ENCODE measurements at regions not wholly inside any gene's neighbourhood (a gene's known extent, or its start where the extent isn't known, plus 50 kb on each side); places are given as distances from the start of the nearest gene placed in this dataset.

GRCh38 chr2:239696559-239697207, 295.9 kb upstream of the HDAC4 start:
- Histone ChIP-seq H3K27ac (no peak overlapping the region), H3K36me3 (no peaks in the 10 kb centered on the region), H3K4me1 (no peaks in the 10 kb centered on the region), H3K9me3 (no peaks in the 10 kb centered on the region), H3K4me3 (no peak overlapping the region), H3K27me3 (peaks cover under 1% of the 10 kb centered on the region)
- DNase-seq (ENCODE audit: low spot score in 2 of 2): peak in 1 of 2 donors; percentile 71
- 85% methylated on average over 13 of the region's 13 CpGs for WGBS
- TF ChIP-seq POLR2AphosphoS5 (IDR thresholded peaks at IDR 0.05) (no peak), EP300 (IDR thresholded peaks at IDR 0.05) (no peak)

- WGBS: 94% methylated on average over 14 of the region's 14 CpGs
- DNase-seq (ENCODE audit: low spot score in 2 of 2): peak in 1 of 2 donors; percentile 54
- TF ChIP-seq CTCF (IDR thresholded peaks at IDR 0.05) (no peak), POLR2AphosphoS5 (IDR thresholded peaks at IDR 0.05) (no peak), EP300 (IDR thresholded peaks at IDR 0.05) (no peak), POLR2A (IDR thresholded peaks at IDR 0.05) (no peak)
- Histone ChIP-seq H3K4me3 (no peak overlapping the region), H3K27me3 (peaks cover 3% of the 10 kb centered on the region), H3K4me1 (peaks cover 9% of the 10 kb centered on the region), H3K27ac (no peak overlapping the region), H3K36me3 (no peaks in the 10 kb centered on the region), H3K9me3 (no peaks in the 10 kb centered on the region)
These were observed 295.0 kb upstream of the HDAC4 start for GRCh38 chr2:239695728-239696240.

GRCh38 chr2:239695106-239695727, 294.4 kb upstream of the HDAC4 start:
- H3K4me1 ChIP-seq: peaks cover 9% of the 10 kb centered on the region
- H3K4me3 ChIP-seq: no peak overlapping the region
- H3K27ac ChIP-seq: no peak overlapping the region
- WGBS: 87% methylated on average over 6 of the region's 6 CpGs
- no peaks in the 10 kb centered on the region for H3K9me3 ChIP-seq
- H3K36me3 ChIP-seq: no peaks in the 10 kb centered on the region
- H3K27me3 ChIP-seq: peaks cover 3% of the 10 kb centered on the region
- peak in 1 of 2 donors; percentile 74 for DNase-seq (ENCODE audit: low spot score in 2 of 2)
- TF ChIP-seq POLR2A (IDR thresholded peaks at IDR 0.05): no peak
- TF ChIP-seq EP300 (IDR thresholded peaks at IDR 0.05): no peak
- TF ChIP-seq POLR2AphosphoS5 (IDR thresholded peaks at IDR 0.05): no peak
- TF ChIP-seq CTCF (IDR thresholded peaks at IDR 0.05): no peak

DNA sequence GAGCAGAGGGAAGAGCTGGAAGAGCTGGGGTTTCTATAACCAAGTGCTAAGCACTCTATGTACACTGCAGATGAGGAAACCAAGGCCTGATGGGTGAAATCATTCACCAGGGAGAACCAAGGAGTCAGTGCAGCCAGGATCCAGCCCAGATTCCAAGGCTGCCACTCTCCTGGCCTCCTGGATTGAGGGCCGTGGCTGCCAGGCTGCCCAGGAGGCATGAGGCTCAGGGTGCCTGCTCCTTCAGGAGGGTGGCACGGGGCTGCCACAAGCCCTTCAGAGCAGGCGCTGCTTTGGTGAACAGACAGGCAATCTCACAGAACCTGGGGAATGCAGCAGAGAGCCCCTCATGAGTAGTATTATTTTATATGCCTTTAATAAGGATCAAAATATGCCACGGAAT, 293.7 kb upstream of the HDAC4 start:
- peaks cover 3% of the 10 kb centered on the region for H3K27me3 ChIP-seq
- H3K4me1 ChIP-seq: peaks cover 9% of the 10 kb centered on the region
- no peak overlapping the region for H3K4me3 ChIP-seq
- H3K27ac ChIP-seq: no peak overlapping the region
- H3K9me3 ChIP-seq: no peaks in the 10 kb centered on the region
- no peaks in the 10 kb centered on the region for H3K36me3 ChIP-seq
- 67% methylated on average over 4 of the region's 4 CpGs for WGBS
- DNase-seq (ENCODE audit: low spot score in 2 of 2): peak in 1 of 2 donors; percentile 24
- TF ChIP-seq CTCF (IDR thresholded peaks at IDR 0.05): no peak
- TF ChIP-seq POLR2AphosphoS5 (IDR thresholded peaks at IDR 0.05): no peak
- TF ChIP-seq EP300 (IDR thresholded peaks at IDR 0.05): no peak
- no peak for TF ChIP-seq POLR2A (IDR thresholded peaks at IDR 0.05)

GRCh38 chr2:239693761-239694415, 293.1 kb upstream of the HDAC4 start:
- peak in 1 of 2 donors; percentile 62 for DNase-seq (ENCODE audit: low spot score in 2 of 2)
- 87% methylated on average over 8 of the region's 9 CpGs for WGBS
- H3K4me1 ChIP-seq: peaks cover 9% of the 10 kb centered on the region
- TF ChIP-seq CTCF (IDR thresholded peaks at IDR 0.05): no peak
- no peak for TF ChIP-seq POLR2AphosphoS5 (IDR thresholded peaks at IDR 0.05)
- no peak for TF ChIP-seq POLR2A (IDR thresholded peaks at IDR 0.05)
- no peak for TF ChIP-seq EP300 (IDR thresholded peaks at IDR 0.05)
- no peaks in the 10 kb centered on the region for H3K36me3 ChIP-seq
- H3K9me3 ChIP-seq: no peaks in the 10 kb centered on the region
- no peak overlapping the region for H3K27ac ChIP-seq
- peaks cover 3% of the 10 kb centered on the region for H3K27me3 ChIP-seq
- H3K4me3 ChIP-seq: no peak overlapping the region

Data from suprapubic skin (tissue), 4 donors.